Thymus (tissue), 11 donors: ENCODE measurements at regions not wholly inside any gene's neighbourhood (a gene's known extent, or its start where the extent isn't known, plus 50 kb on each side); places are given as distances from the start of the nearest gene placed in this dataset.
A peak's percentile ranks its signal among the peaks of the same experiment; 100 is the strongest.

ENCODE experiments used
- DNase-seq, 9 donors: peaks; one replicate each; pipeline ENCODE4 v3.0.0-alpha.2; 2013; ENCODE audit warnings: low spot score in 9 of 9, low read depth in 6 of 9, missing footprints in 1 of 9
- H3K27ac ChIP-seq, 2 donors: one replicate each; pipeline ENCODE4 v1.5.1; 2013; ENCODE audit warnings: control low read depth in 1 of 2, low read depth in 1 of 2, low read length in 1 of 2, mild to moderate bottlenecking in 1 of 2, moderate library complexity in 1 of 2
- H3K27me3 ChIP-seq, 2 donors: one replicate each; pipeline ENCODE4 v1.5.1; 2013; ENCODE audit warnings: low read length in 1 of 2; ENCODE audit not compliant: control insufficient read depth in 2 of 2, insufficient read depth in 1 of 2
- H3K36me3 ChIP-seq, 2 donors: one replicate each; pipeline ENCODE4 v1.5.1; 2013; ENCODE audit warnings: low read length in 1 of 2, mild to moderate bottlenecking in 1 of 2, moderate library complexity in 1 of 2; ENCODE audit not compliant: control insufficient read depth in 2 of 2, insufficient read depth in 2 of 2
- H3K4me1 ChIP-seq, 2 donors: one replicate each; pipeline ENCODE4 v1.5.1; 2013; ENCODE audit warnings: low read length in 2 of 2; ENCODE audit not compliant: control insufficient read depth in 2 of 2, insufficient read depth in 2 of 2
- H3K4me3 ChIP-seq, 2 donors: one replicate each; pipeline ENCODE4 v1.5.1; 2013; ENCODE audit warnings: low read length in 2 of 2, control low read depth in 1 of 2, mild to moderate bottlenecking in 1 of 2
- H3K9me3 ChIP-seq, 2 donors: one replicate each; pipeline ENCODE4 v1.5.1; 2013; ENCODE audit warnings: low read length in 1 of 2, mild to moderate bottlenecking in 1 of 2; ENCODE audit not compliant: control insufficient read depth in 2 of 2, insufficient read depth in 1 of 2
- WGBS: extraction: QIAGEN DNeasy Blood & Tissue Kit; methylation state at CpG from one replicate; pipeline ENCODE4 v1.1.7; 2013; 5-methylcytosine and 5-hydroxymethylcytosine counted together
- donor health status: healthy.

GRCh38 chr3:3334491-3334890 lies 155.0 kb upstream of the CRBN start:
- Histone ChIP-seq H3K27me3 (no peaks in the 10 kb centered on the region), H3K9me3 (no peaks in the 10 kb centered on the region), H3K36me3 (no peaks in the 10 kb centered on the region), H3K4me3 (no peak overlapping the region), H3K4me1 (no peaks in the 10 kb centered on the region), H3K27ac (no peak overlapping the region)
- no peak for DNase-seq
- 93% methylated on average over 4 of the region's 4 CpGs for WGBS

GRCh38 chr3:3333571-3333970 lies 154.1 kb upstream of the CRBN start:
- no peak for DNase-seq
- no peak overlapping the region for H3K4me3 ChIP-seq
- H3K9me3 ChIP-seq: no peaks in the 10 kb centered on the region
- no peak overlapping the region for H3K27ac ChIP-seq
- no peaks in the 10 kb centered on the region for H3K27me3 ChIP-seq
- 93% methylated on average over 2 of the region's 2 CpGs for WGBS
- no peaks in the 10 kb centered on the region for H3K36me3 ChIP-seq
- H3K4me1 ChIP-seq: no peaks in the 10 kb centered on the region

GRCh38 chr3:3316521-3316920 lies 137.0 kb upstream of the CRBN start:
- DNase-seq: no peak
- H3K4me3 ChIP-seq: no peak overlapping the region
- H3K4me1 ChIP-seq: no peaks in the 10 kb centered on the region
- no peak overlapping the region for H3K27ac ChIP-seq
- H3K9me3 ChIP-seq: no peaks in the 10 kb centered on the region
- H3K36me3 ChIP-seq: no peaks in the 10 kb centered on the region
- WGBS: 84% methylated on average over 3 of the region's 3 CpGs
- H3K27me3 ChIP-seq: no peaks in the 10 kb centered on the region

GRCh38 chr3:3315846-3316245 lies 136.4 kb upstream of the CRBN start:
- Histone ChIP-seq H3K9me3 (no peaks in the 10 kb centered on the region), H3K4me3 (no peak overlapping the region), H3K36me3 (no peaks in the 10 kb centered on the region), H3K27ac (no peak overlapping the region), H3K4me1 (no peaks in the 10 kb centered on the region), H3K27me3 (no peaks in the 10 kb centered on the region)
- DNase-seq: no peak
- 96% methylated on average over 7 of the region's 7 CpGs for WGBS

GRCh38 chr3:3309887-3310286 lies 130.4 kb upstream of the CRBN start:
- Histone ChIP-seq H3K36me3 (no peaks in the 10 kb centered on the region), H3K27me3 (no peaks in the 10 kb centered on the region), H3K4me1 (no peaks in the 10 kb centered on the region), H3K9me3 (no peaks in the 10 kb centered on the region), H3K27ac (no peak overlapping the region), H3K4me3 (no peak overlapping the region)
- WGBS: 74% methylated on average over 3 of the region's 3 CpGs
- no peak for DNase-seq

GRCh38 chr3:3308809-3309208 lies 129.3 kb upstream of the CRBN start:
- 94% methylated on average over 3 of the region's 3 CpGs for WGBS
- no peaks in the 10 kb centered on the region for H3K9me3 ChIP-seq
- no peak overlapping the region for H3K4me3 ChIP-seq
- H3K36me3 ChIP-seq: no peaks in the 10 kb centered on the region
- no peak for DNase-seq
- H3K27me3 ChIP-seq: no peaks in the 10 kb centered on the region
- H3K27ac ChIP-seq: no peak overlapping the region
- H3K4me1 ChIP-seq: no peaks in the 10 kb centered on the region

- DNase-seq: peak in 2 of 9 donors; percentile 1 to 7
- no peaks in the 10 kb centered on the region for H3K27me3 ChIP-seq
- no peaks in the 10 kb centered on the region for H3K4me1 ChIP-seq
- 12% methylated on average over 4 of the region's 4 CpGs for WGBS
- H3K27ac ChIP-seq: no peak overlapping the region
- H3K9me3 ChIP-seq: no peaks in the 10 kb centered on the region
- no peaks in the 10 kb centered on the region for H3K36me3 ChIP-seq
- H3K4me3 ChIP-seq: no peak overlapping the region
These were observed 128.0 kb upstream of the CRBN start for GRCh38 chr3:3307491-3307890.

- H3K4me3 ChIP-seq: no peak overlapping the region
- H3K27ac ChIP-seq: no peak overlapping the region
- WGBS: 79% methylated on average over 1 of the region's 1 CpG
- no peak for DNase-seq
- no peaks in the 10 kb centered on the region for H3K9me3 ChIP-seq
- H3K36me3 ChIP-seq: no peaks in the 10 kb centered on the region
- no peaks in the 10 kb centered on the region for H3K27me3 ChIP-seq
- no peaks in the 10 kb centered on the region for H3K4me1 ChIP-seq
These were observed 126.3 kb upstream of the CRBN start for GRCh38 chr3:3305841-3306240.

GRCh38 chr3:3305084-3305483 lies 125.6 kb upstream of the CRBN start:
- no peaks in the 10 kb centered on the region for H3K27me3 ChIP-seq
- WGBS: 33% methylated on average over 5 of the region's 5 CpGs
- H3K4me3 ChIP-seq: no peak overlapping the region
- no peaks in the 10 kb centered on the region for H3K36me3 ChIP-seq
- no peaks in the 10 kb centered on the region for H3K9me3 ChIP-seq
- no peak for DNase-seq
- no peak overlapping the region for H3K27ac ChIP-seq
- H3K4me1 ChIP-seq: no peaks in the 10 kb centered on the region

GRCh38 chr3:3303636-3304035 lies 124.1 kb upstream of the CRBN start:
- Histone ChIP-seq H3K36me3 (no peaks in the 10 kb centered on the region), H3K27ac (no peak overlapping the region), H3K27me3 (no peaks in the 10 kb centered on the region), H3K4me1 (no peaks in the 10 kb centered on the region), H3K4me3 (no peak overlapping the region), H3K9me3 (no peaks in the 10 kb centered on the region)
- WGBS: 80% methylated on average over 4 of the region's 4 CpGs
- DNase-seq: no peak
